ENCODE measurements at regions not wholly inside any gene's neighbourhood (a gene's known extent, or its start where the extent isn't known, plus 50 kb on each side); places are given as distances from the start of the nearest gene placed in this dataset.

DNA sequence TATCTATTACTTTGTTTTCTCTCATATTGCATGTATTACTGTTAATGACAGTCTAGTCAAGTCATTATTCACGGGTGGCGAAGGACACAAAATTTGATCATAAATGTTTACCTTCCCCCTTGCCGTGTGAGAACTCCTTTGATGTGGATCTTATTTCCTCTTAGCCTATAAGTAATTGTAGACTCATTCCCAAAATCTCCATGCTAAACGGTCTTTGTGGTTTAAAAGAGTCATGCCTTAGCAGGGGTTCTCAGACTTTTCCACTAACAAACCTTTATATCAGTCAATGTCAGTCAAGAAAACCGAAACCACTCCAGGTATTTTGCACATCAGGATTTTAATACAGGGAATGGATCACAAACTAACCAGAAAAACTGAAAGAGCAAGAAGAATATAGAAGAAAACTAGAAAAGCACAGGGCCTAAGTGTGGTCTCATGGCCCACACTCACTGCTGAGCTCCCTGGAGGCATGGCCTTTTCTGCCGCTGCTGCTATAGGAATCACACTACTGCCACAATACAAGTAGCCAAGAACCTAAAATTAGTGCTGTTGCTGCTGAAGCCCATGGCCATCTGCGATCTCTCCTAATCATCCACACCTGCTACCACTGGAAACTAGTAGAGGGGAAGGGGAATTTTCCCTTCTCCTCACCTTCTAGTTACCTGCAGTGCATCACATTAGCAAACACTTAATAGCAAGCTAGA, 186.0 kb upstream of the POU3F2 start:
- TF ChIP-seq, protein P1, sequence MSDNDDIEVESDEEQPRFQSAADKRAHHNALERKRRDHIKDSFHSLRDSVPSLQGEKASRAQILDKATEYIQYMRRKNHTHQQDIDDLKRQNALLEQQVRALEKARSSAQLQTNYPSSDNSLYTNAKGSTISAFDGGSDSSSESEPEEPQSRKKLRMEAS (IDR thresholded peaks at IDR 0.05; ENCODE audit: low read depth) = no peak
- TF ChIP-seq SIN3A (IDR thresholded peaks at IDR 0.05; ENCODE audit: borderline replicate concordance, low read depth, low read length) (no peak), GATA2 (CRISPR knock-in tag; IDR thresholded peaks at IDR 0.05) (no peak), CHD2 (IDR thresholded peaks at IDR 0.05; ENCODE audit: low read length, partially characterized antibody) (no peak), RAD21 (IDR thresholded peaks at IDR 0.05; ENCODE audit: low read length) (no peak), RFX5 (IDR thresholded peaks at IDR 0.05; ENCODE audit: low read length) (no peak), TAF1 (IDR thresholded peaks at IDR 0.05; ENCODE audit: borderline replicate concordance, low read depth, low read length) (no peak), JUND (IDR thresholded peaks at IDR 0.05) (no peak)
- POLR2A ChIA-PET = no interaction called here

DNA sequence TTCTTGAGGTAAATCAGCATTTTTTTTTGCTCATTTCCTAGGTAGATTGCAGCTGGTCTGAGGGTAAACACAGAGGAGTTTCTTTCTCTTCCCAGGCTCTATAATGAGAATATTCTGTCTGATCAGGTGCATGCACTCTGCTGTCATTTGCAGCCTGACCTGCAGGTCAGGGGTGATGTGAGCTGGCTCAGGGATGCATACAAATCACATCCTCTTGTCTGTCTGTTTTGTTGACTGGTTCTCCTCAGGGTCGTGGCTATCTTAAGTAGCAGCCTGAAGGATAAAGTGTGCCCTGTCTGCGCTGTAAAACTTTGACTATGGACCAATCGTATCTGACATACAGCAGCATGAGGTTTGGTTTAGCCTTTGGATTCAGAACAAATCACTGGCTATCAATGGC, 183.4 kb upstream of the POU3F2 start:
- H3K27me3 ChIP-seq (ENCODE audit: insufficient read depth) = no peaks in the 10 kb centered on the region
- H3K9me3 ChIP-seq = no peaks in the 10 kb centered on the region
- no peak overlapping the region for H3K4me3 ChIP-seq (ENCODE audit: low read depth in 2 of 2, low read length in 1 of 2)
- peaks cover 4% of the 10 kb centered on the region for H3F3A ChIP-seq (replicated peaks; ENCODE audit: insufficient read depth)
- ChIA-PET POLR2A (no interaction called here), CTCF (no interaction called here)
- 52% methylated on average over 3 of the region's 3 CpGs for WGBS (ENCODE audit: low lambda C conversion rate)
- H4K20me1 ChIP-seq (ENCODE audit: insufficient read depth) = no peaks in the 10 kb centered on the region
- H3K4me2 ChIP-seq = no peak overlapping the region
- no peak for DNase-seq
- no peaks in the 10 kb centered on the region for H3K36me3 ChIP-seq (replicated peaks in 1 of 2; ENCODE audit: control insufficient read depth in 1 of 2, insufficient read depth in 2 of 2, low read length in 1 of 2)
- no peak for TF ChIP-seq FOXJ3 (CRISPR knock-in tag; IDR thresholded peaks at IDR 0.05)
- TF ChIP-seq ELF1 (IDR thresholded peaks at IDR 0.05) = no peak
- no peak for TF ChIP-seq NFIC (IDR thresholded peaks at IDR 0.05; ENCODE audit: borderline replicate concordance)
- TF ChIP-seq RCOR1 (IDR thresholded peaks at IDR 0.05; ENCODE audit: low read length) = no peak
- TF ChIP-seq POLR2AphosphoS5 (IDR thresholded peaks at IDR 0.05; ENCODE audit: low read depth, low read length) = no peak
- TF ChIP-seq, protein P2, sequence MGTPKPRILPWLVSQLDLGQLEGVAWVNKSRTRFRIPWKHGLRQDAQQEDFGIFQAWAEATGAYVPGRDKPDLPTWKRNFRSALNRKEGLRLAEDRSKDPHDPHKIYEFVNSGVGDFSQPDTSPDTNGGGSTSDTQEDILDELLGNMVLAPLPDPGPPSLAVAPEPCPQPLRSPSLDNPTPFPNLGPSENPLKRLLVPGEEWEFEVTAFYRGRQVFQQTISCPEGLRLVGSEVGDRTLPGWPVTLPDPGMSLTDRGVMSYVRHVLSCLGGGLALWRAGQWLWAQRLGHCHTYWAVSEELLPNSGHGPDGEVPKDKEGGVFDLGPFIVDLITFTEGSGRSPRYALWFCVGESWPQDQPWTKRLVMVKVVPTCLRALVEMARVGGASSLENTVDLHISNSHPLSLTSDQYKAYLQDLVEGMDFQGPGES (IDR thresholded peaks at IDR 0.05; ENCODE audit: low read depth, low read length) = no peak
- no peak for TF ChIP-seq YY1 (IDR thresholded peaks at IDR 0.05; ENCODE audit: low read depth)
- no peak for TF ChIP-seq GABPA (IDR thresholded peaks at IDR 0.05; ENCODE audit: low read depth)
- TF ChIP-seq, protein P3, sequence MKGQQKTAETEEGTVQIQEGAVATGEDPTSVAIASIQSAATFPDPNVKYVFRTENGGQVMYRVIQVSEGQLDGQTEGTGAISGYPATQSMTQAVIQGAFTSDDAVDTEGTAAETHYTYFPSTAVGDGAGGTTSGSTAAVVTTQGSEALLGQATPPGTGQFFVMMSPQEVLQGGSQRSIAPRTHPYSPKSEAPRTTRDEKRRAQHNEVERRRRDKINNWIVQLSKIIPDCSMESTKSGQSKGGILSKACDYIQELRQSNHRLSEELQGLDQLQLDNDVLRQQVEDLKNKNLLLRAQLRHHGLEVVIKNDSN (IDR thresholded peaks at IDR 0.05; ENCODE audit: borderline replicate concordance, low read depth) = no peak
- TF ChIP-seq EP300 (IDR thresholded peaks at IDR 0.05; ENCODE audit: borderline replicate concordance in 1 of 2, low read depth in 1 of 2, low read length in 1 of 2) = no peak
- no peak for TF ChIP-seq SIN3A (IDR thresholded peaks at IDR 0.05; ENCODE audit: borderline replicate concordance, low read depth, low read length)
- TF ChIP-seq, protein P4, sequence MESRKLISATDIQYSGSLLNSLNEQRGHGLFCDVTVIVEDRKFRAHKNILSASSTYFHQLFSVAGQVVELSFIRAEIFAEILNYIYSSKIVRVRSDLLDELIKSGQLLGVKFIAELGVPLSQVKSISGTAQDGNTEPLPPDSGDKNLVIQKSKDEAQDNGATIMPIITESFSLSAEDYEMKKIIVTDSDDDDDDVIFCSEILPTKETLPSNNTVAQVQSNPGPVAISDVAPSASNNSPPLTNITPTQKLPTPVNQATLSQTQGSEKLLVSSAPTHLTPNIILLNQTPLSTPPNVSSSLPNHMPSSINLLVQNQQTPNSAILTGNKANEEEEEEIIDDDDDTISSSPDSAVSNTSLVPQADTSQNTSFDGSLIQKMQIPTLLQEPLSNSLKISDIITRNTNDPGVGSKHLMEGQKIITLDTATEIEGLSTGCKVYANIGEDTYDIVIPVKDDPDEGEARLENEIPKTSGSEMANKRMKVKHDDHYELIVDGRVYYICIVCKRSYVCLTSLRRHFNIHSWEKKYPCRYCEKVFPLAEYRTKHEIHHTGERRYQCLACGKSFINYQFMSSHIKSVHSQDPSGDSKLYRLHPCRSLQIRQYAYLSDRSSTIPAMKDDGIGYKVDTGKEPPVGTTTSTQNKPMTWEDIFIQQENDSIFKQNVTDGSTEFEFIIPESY (IDR thresholded peaks at IDR 0.05; ENCODE audit: borderline replicate concordance, low read depth) = no peak
- TF ChIP-seq TCF12 (IDR thresholded peaks at IDR 0.05) = no peak
- TF ChIP-seq RAD21 (IDR thresholded peaks at IDR 0.05; ENCODE audit: low read length) = no peak
- TF ChIP-seq FOXM1 (IDR thresholded peaks at IDR 0.05; ENCODE audit: low read depth) = no peak
- no peaks in the 10 kb centered on the region for H3K4me1 ChIP-seq (ENCODE audit: control insufficient read depth in 1 of 2, insufficient read depth in 2 of 2, low read depth in 1 of 2, low read length in 1 of 2)
- H3K9me2 ChIP-seq = no peaks in the 10 kb centered on the region
- no peak overlapping the region for H3K27ac ChIP-seq (ENCODE audit: low read depth in 2 of 2, low read length in 1 of 2)
- no peaks in the 10 kb centered on the region for H3K79me2 ChIP-seq (ENCODE audit: insufficient read depth)
- no peak overlapping the region for H3K9ac ChIP-seq
- H2AFZ ChIP-seq (ENCODE audit: low read depth) = no peak overlapping the region

More for the DNA sequence above, 186.0 kb upstream of the POU3F2 start:
- WGBS (ENCODE audit: low lambda C conversion rate) = 70% methylated on average over 7 of the region's 7 CpGs
- CTCF ChIA-PET = no interaction called here
- Histone ChIP-seq H3K4me1 (ENCODE audit: control insufficient read depth in 1 of 2, insufficient read depth in 2 of 2, low read depth in 1 of 2, low read length in 1 of 2) (no peaks in the 10 kb centered on the region), H3K9ac (no peak overlapping the region), H3K27me3 (ENCODE audit: insufficient read depth) (no peaks in the 10 kb centered on the region), H3K4me3 (ENCODE audit: low read depth in 2 of 2, low read length in 1 of 2) (no peak overlapping the region), H4K20me1 (ENCODE audit: insufficient read depth) (no peaks in the 10 kb centered on the region), H3K27ac (ENCODE audit: low read depth in 2 of 2, low read length in 1 of 2) (no peak overlapping the region), H3K9me2 (no peaks in the 10 kb centered on the region), H3K36me3 (replicated peaks in 1 of 2; ENCODE audit: control insufficient read depth in 1 of 2, insufficient read depth in 2 of 2, low read length in 1 of 2) (no peaks in the 10 kb centered on the region), H3F3A (replicated peaks; ENCODE audit: insufficient read depth) (peaks cover 3% of the 10 kb centered on the region), H3K4me2 (no peak overlapping the region), H3K9me3 (no peaks in the 10 kb centered on the region), H2AFZ (ENCODE audit: low read depth) (no peak overlapping the region), H3K79me2 (ENCODE audit: insufficient read depth) (no peaks in the 10 kb centered on the region)
- DNase-seq = no peak
